Esophagus muscularis mucosa (tissue), 4 donors: ENCODE measurements at regions not wholly inside any gene's neighbourhood (a gene's known extent, or its start where the extent isn't known, plus 50 kb on each side); places are given as distances from the start of the nearest gene placed in this dataset.
"Not testable (repeated sequence)": the region's sequence is repeated elsewhere in the genome, so short reads cannot be mapped to it uniquely, and the experiment has no call there.

Experiments
- DNase-seq: peaks from one replicate; pipeline ENCODE4 v3.0.0-alpha.2; 2017; ENCODE audit errors: extremely low spot score
- H3K27ac ChIP-seq, 4 donors: fragments of 200-600 bp; sonication (generic); replicated peaks in 1 of 4; 1 replicate in 3 of 4; 2 replicates in 1 of 4; pipeline ENCODE4 v1.5.1; 2016 to 2019; ENCODE audit warnings: mild to moderate bottlenecking in 1 of 4
- H3K27me3 ChIP-seq, 4 donors: fragments of 200-600 bp; sonication (generic); one replicate each; pipeline versions ENCODE4 v1.5.1 to v1.6.0; 2016 to 2019
- H3K36me3 ChIP-seq, 4 donors: fragments of 200-600 bp; sonication (generic); one replicate each; pipeline ENCODE4 v1.5.1; 2016 to 2019
- H3K4me1 ChIP-seq, 4 donors: fragments of 200-600 bp; sonication (generic); one replicate each; pipeline ENCODE4 v1.5.1; 2016 to 2019
- H3K4me3 ChIP-seq, 4 donors: fragments of 200-600 bp; sonication (generic); 1 replicate in 2 of 4; 2 replicates in 2 of 4; pipeline ENCODE4 v1.5.1; 2016 to 2019; ENCODE audit warnings: mild to moderate bottlenecking in 4 of 4, moderate library complexity in 1 of 4
- H3K9me3 ChIP-seq, 4 donors: fragments of 200-600 bp; sonication (generic); 1 replicate in 3 of 4; 2 replicates in 1 of 4; pipeline ENCODE4 v1.5.1; 2016 to 2019
- EP300 ChIP-seq: sonication (generic); formaldehyde crosslinking; IDR thresholded peaks from one replicate; pipeline ENCODE4 v1.6.1; 2017; ENCODE audit warnings: antibody characterized with exemption
- POLR2A ChIP-seq: fragments of 450-650 bp; IDR thresholded peaks from one replicate; pipeline ENCODE4 v1.6.1; 2017; ENCODE audit warnings: antibody characterized with exemption, moderate library complexity, mild to moderate bottlenecking, low read depth
- POLR2AphosphoS5 ChIP-seq, 2 donors: sonication (generic); formaldehyde crosslinking; IDR thresholded peaks; one replicate each; pipeline ENCODE4 v1.6.1; 2017; ENCODE audit warnings: antibody characterized with exemption in 2 of 2
- WGBS: methylation state at CpG from one replicate; pipeline ENCODE4 v1.1.5; 2018; 5-methylcytosine and 5-hydroxymethylcytosine counted together
- intact Hi-C: fragments of 100-400 bp; cut with DNase I; formaldehyde crosslinking; loops from one replicate; pipeline ENCODE4 v1.15.1; 2023
- TF ChIP-seq, protein P1 (sequence below), 3 experiments: fragments of 200-600 bp in 2 of 3; fragments of 450-650 bp in 1 of 3; sonication (generic) in 2 of 3; IDR thresholded peaks; one replicate each; pipeline ENCODE4 v1.5.1; 2017 to 2019; ENCODE audit warnings: antibody characterized with exemption in 3 of 3, mild to moderate bottlenecking in 2 of 3, moderate library complexity in 1 of 3

GRCh38 chr2:180694445-180695421, 285.7 kb upstream of the UBE2E3 start:
- Histone ChIP-seq H3K36me3 (no peaks in the 10 kb centered on the region), H3K9me3 (no peaks in the 10 kb centered on the region), H3K27me3 (peaks cover 0 to 7% (median 0%) of the 10 kb centered on the region in 4 donors), H3K4me3 (peak overlapping the region in 2 of 4 donors; percentile 7 to 14), H3K4me1 (peaks cover 0 to 14% (median 11%) of the 10 kb centered on the region in 4 donors), H3K27ac (no peak overlapping the region)
- intact Hi-C loops, result no loop called here
- WGBS, result 49% methylated on average over 5 of the region's 5 CpGs
- DNase-seq, result no peak
- TF ChIP-seq POLR2AphosphoS5 (IDR thresholded peaks at IDR 0.05) (no peak), POLR2A (no peak), EP300 (no peak)
- TF ChIP-seq, protein P1, sequence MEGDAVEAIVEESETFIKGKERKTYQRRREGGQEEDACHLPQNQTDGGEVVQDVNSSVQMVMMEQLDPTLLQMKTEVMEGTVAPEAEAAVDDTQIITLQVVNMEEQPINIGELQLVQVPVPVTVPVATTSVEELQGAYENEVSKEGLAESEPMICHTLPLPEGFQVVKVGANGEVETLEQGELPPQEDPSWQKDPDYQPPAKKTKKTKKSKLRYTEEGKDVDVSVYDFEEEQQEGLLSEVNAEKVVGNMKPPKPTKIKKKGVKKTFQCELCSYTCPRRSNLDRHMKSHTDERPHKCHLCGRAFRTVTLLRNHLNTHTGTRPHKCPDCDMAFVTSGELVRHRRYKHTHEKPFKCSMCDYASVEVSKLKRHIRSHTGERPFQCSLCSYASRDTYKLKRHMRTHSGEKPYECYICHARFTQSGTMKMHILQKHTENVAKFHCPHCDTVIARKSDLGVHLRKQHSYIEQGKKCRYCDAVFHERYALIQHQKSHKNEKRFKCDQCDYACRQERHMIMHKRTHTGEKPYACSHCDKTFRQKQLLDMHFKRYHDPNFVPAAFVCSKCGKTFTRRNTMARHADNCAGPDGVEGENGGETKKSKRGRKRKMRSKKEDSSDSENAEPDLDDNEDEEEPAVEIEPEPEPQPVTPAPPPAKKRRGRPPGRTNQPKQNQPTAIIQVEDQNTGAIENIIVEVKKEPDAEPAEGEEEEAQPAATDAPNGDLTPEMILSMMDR (IDR thresholded peaks at IDR 0.05), result no peak

- TF ChIP-seq POLR2A, result no peak
- TF ChIP-seq, protein P1 (IDR thresholded peaks at IDR 0.05), result no peak
- no peak for TF ChIP-seq EP300
- no peak for TF ChIP-seq POLR2AphosphoS5 (IDR thresholded peaks at IDR 0.05)
- 99% methylated on average over 7 of the region's 7 CpGs for WGBS
- Histone ChIP-seq H3K27ac (no peak overlapping the region), H3K27me3 (no peaks in the 10 kb centered on the region), H3K36me3 (no peaks in the 10 kb centered on the region), H3K9me3 (no peaks in the 10 kb centered on the region), H3K4me1 (peaks cover 0 to 14% (median 11%) of the 10 kb centered on the region in 4 donors), H3K4me3 (no peak overlapping the region)
- intact Hi-C loops, result no loop called here
- DNase-seq, result no peak
Measured at GRCh38 chr2:180692322-180692721, 288.1 kb upstream of the UBE2E3 start.

DNA sequence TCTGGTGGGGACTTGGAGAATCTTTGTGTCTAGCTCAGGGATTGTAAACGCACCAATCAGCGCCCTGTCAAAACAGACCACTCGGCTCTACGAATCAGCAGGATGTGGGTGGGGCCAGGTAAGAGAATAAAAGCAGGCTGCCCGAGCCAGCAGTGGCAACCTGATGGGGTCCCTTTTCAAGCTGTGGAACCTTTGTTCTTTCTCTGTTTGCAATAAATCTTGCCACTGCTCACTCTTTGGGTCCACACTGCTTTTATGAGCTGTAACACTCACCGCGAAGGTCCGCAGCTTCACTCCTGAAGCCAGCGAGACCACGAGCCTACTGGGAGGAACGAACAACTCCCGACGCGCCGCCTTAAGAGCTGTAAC, 288.6 kb upstream of the UBE2E3 start:
- DNase-seq, intact Hi-C loops, H3K27me3 ChIP-seq, H3K36me3 ChIP-seq, H3K9me3 ChIP-seq, H3K4me3 ChIP-seq, H3K27ac ChIP-seq: not testable (repeated sequence)
- H3K4me1 ChIP-seq, result peaks cover 0 to 14% (median 11%) of the 10 kb centered on the region in 4 donors
- WGBS, result 96% methylated on average over 15 of the region's 15 CpGs

GRCh38 chr2:180691186-180691854, 289.1 kb upstream of the UBE2E3 start:
- H3K9me3 ChIP-seq, DNase-seq, H3K36me3 ChIP-seq, H3K27ac ChIP-seq, H3K27me3 ChIP-seq, H3K4me3 ChIP-seq, intact Hi-C loops: not testable (repeated sequence)
- H3K4me1 ChIP-seq, result peaks cover 0 to 13% (median 11%) of the 10 kb centered on the region in 4 donors
- WGBS, result 97% methylated on average over 34 of the region's 45 CpGs

GRCh38 chr2:180690611-180691010, 289.8 kb upstream of the UBE2E3 start:
- H3K4me3 ChIP-seq, result no peak overlapping the region
- no peaks in the 10 kb centered on the region for H3K36me3 ChIP-seq
- TF ChIP-seq EP300 (no peak), POLR2A (no peak), POLR2AphosphoS5 (IDR thresholded peaks at IDR 0.05) (no peak)
- TF ChIP-seq, protein P1 (IDR thresholded peaks at IDR 0.05), result no peak
- no peaks in the 10 kb centered on the region for H3K9me3 ChIP-seq
- H3K27me3 ChIP-seq, result no peaks in the 10 kb centered on the region
- H3K4me1 ChIP-seq, result peaks cover 0 to 10% (median 7%) of the 10 kb centered on the region in 4 donors
- H3K27ac ChIP-seq, result no peak overlapping the region
- intact Hi-C loops, result no loop called here
- no peak for DNase-seq
